ENCODE measurements at regions not wholly inside any gene's neighbourhood (a gene's known extent, or its start where the extent isn't known, plus 50 kb on each side); places are given as distances from the start of the nearest gene placed in this dataset.

GRCh38 chr3:3342141-3342540 is 162.7 kb upstream of the CRBN start:
- DNase-seq (ENCODE audit: low spot score), result no peak
- in situ Hi-C loops (cut with MboI; ENCODE audit: low pct_unique_long_range_greater_than_20kb, low sequenced_read_pairs, unreplicated experiment), result no loop called here
- TF ChIP-seq CTCF (IDR thresholded peaks at IDR 0.05; ENCODE audit: extremely low read depth, insufficient read depth, missing control alignments), result no peak

- no peak for DNase-seq (ENCODE audit: low spot score)
- no peak for TF ChIP-seq CTCF (IDR thresholded peaks at IDR 0.05; ENCODE audit: extremely low read depth, insufficient read depth, missing control alignments)
- in situ Hi-C loops (cut with MboI; ENCODE audit: low pct_unique_long_range_greater_than_20kb, low sequenced_read_pairs, unreplicated experiment), result no loop called here
Observed at GRCh38 chr3:3340965-3341895, 161.7 kb upstream of the CRBN start.

GRCh38 chr3:3340526-3340925 is 161.0 kb upstream of the CRBN start:
- no peak for TF ChIP-seq CTCF (IDR thresholded peaks at IDR 0.05; ENCODE audit: extremely low read depth, insufficient read depth, missing control alignments)
- DNase-seq (ENCODE audit: low spot score), result no peak
- in situ Hi-C loops (cut with MboI; ENCODE audit: low pct_unique_long_range_greater_than_20kb, low sequenced_read_pairs, unreplicated experiment), result no loop called here

- no peak for DNase-seq (ENCODE audit: low spot score)
- TF ChIP-seq CTCF (IDR thresholded peaks at IDR 0.05; ENCODE audit: extremely low read depth, insufficient read depth, missing control alignments), result no peak
- in situ Hi-C loops (cut with MboI; ENCODE audit: low pct_unique_long_range_greater_than_20kb, low sequenced_read_pairs, unreplicated experiment), result no loop called here
Observed at GRCh38 chr3:3335903-3336302, 156.4 kb upstream of the CRBN start.

- TF ChIP-seq CTCF (IDR thresholded peaks at IDR 0.05; ENCODE audit: extremely low read depth, insufficient read depth, missing control alignments), result no peak
- no peak for DNase-seq (ENCODE audit: low spot score)
- in situ Hi-C loops (cut with MboI; ENCODE audit: low pct_unique_long_range_greater_than_20kb, low sequenced_read_pairs, unreplicated experiment), result no loop called here
Observed at GRCh38 chr3:3334491-3334890, 155.0 kb upstream of the CRBN start.

GRCh38 chr3:3333571-3333970 is 154.1 kb upstream of the CRBN start:
- no peak for DNase-seq (ENCODE audit: low spot score)
- in situ Hi-C loops (cut with MboI; ENCODE audit: low pct_unique_long_range_greater_than_20kb, low sequenced_read_pairs, unreplicated experiment), result no loop called here
- TF ChIP-seq CTCF (IDR thresholded peaks at IDR 0.05; ENCODE audit: extremely low read depth, insufficient read depth, missing control alignments), result no peak

All from GM13977 (cell line).